Spinal cord (tissue), 9 donors: ENCODE measurements at regions not wholly inside any gene's neighbourhood (a gene's known extent, or its start where the extent isn't known, plus 50 kb on each side); places are given as distances from the start of the nearest gene placed in this dataset.

Experiments
- DNase-seq, 6 donors: peaks; one replicate each; pipeline versions ENCODE4 v3.0.0 to v3.0.0-alpha.2; 2013 to 2015; ENCODE audit warnings: low spot score in 6 of 6, low read depth in 4 of 6
- H3K27ac ChIP-seq: one replicate; pipeline ENCODE4 v1.5.1; 2013; ENCODE audit warnings: low read depth, low read length, control low read depth
- H3K27me3 ChIP-seq: one replicate; pipeline ENCODE4 v1.6.1; 2013; ENCODE audit warnings: low read length; ENCODE audit not compliant: control insufficient read depth, insufficient read depth
- H3K36me3 ChIP-seq: one replicate; pipeline ENCODE4 v1.6.1; 2013; ENCODE audit warnings: low read length; ENCODE audit not compliant: control insufficient read depth, insufficient read depth
- H3K4me1 ChIP-seq: one replicate; pipeline ENCODE4 v1.6.1; 2013; ENCODE audit warnings: low read length; ENCODE audit not compliant: control insufficient read depth, insufficient read depth
- H3K4me3 ChIP-seq: one replicate; pipeline ENCODE4 v1.5.1; 2013; ENCODE audit warnings: low read depth, low read length, control low read depth
- H3K9me3 ChIP-seq: one replicate; pipeline ENCODE4 v1.6.1; 2013; ENCODE audit warnings: low read length; ENCODE audit not compliant: control insufficient read depth, insufficient read depth
- WGBS: methylation state at CpG from one replicate; pipeline ENCODE4 v1.1.5; 2013; ENCODE audit warnings: missing lambda C conversion rate; ENCODE audit not compliant: insufficient coverage; 5-methylcytosine and 5-hydroxymethylcytosine counted together
- donor health status: healthy.

DNA sequence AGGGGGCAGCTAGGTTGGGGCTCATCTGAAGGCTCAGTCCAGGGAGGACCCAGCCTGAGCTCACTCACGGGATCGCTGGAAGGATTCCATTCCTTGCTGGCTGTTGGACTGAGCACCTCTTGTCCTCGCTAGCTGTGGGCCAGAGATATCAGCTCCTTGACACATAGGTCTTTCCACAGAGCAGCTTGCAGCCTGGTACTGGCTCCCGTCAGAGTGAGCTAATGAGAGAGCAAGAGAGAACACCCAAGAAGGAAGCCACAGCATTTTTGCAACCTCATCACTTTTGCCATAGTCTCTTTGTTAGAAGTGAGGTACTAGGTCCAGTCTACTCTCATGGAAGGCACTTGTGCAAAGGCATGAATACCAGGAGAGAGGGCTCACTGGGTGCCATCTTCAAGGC lies 179.9 kb downstream of the CDC5L start:
- Histone ChIP-seq H3K27me3 (no peaks in the 10 kb centered on the region), H3K4me1 (peaks cover 10% of the 10 kb centered on the region), H3K9me3 (no peaks in the 10 kb centered on the region), H3K36me3 (no peaks in the 10 kb centered on the region), H3K27ac (no peak overlapping the region), H3K4me3 (no peak overlapping the region)
- WGBS: 90% methylated on average over 3 of the region's 4 CpGs
- no peak for DNase-seq

DNA sequence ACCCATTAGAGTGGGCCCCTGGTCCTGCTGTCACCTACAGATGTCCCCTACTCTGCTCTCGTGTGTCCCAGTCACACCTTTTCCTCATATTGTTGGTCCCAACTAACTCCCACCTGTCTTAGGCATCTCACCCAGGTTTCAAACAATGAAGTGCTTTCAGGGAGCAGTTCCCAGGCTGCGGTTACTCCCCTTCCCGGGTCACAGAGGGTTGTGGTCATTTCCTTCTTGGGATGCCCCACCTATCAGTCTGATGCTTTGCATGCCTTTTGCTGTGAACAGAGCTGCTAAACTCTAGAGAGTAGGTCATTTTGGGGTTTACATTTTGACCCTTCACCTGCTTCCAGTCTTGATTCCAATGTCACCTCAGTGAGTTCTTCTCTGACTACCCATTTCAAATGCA lies 181.6 kb downstream of the CDC5L start:
- Histone ChIP-seq H3K36me3 (no peaks in the 10 kb centered on the region), H3K9me3 (no peaks in the 10 kb centered on the region), H3K27ac (no peak overlapping the region), H3K4me3 (no peak overlapping the region), H3K4me1 (peaks cover 10% of the 10 kb centered on the region), H3K27me3 (no peaks in the 10 kb centered on the region)
- 95% methylated on average over 3 of the region's 3 CpGs for WGBS
- no peak for DNase-seq

DNA sequence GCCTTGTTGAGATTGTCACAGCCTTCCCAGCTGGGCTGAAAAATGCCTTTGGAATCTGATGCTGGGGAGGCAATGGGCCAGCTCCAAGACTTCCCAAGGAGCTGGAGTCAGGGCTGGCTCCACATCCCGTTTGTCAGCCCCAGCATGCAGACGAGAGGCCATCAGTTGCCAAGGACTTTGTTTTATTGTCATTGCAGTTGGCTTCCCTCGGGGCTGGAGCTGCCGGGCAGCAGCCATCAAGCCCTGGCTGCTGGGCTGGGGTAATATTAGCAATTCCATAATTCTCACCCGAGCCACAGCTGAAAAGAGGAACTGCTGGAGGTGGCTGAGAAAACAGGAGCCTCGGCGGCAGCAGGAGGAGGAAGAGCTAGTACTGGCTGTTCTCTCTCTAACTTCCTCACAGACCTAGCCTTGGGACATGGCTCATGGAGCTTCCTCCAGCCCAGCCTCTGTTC lies 182.5 kb downstream of the CDC5L start:
- WGBS: 0% methylated on average over 2 of the region's 7 CpGs
- peak overlapping the region; percentile 33 for H3K27ac ChIP-seq
- H3K4me3 ChIP-seq: no peak overlapping the region

DNA sequence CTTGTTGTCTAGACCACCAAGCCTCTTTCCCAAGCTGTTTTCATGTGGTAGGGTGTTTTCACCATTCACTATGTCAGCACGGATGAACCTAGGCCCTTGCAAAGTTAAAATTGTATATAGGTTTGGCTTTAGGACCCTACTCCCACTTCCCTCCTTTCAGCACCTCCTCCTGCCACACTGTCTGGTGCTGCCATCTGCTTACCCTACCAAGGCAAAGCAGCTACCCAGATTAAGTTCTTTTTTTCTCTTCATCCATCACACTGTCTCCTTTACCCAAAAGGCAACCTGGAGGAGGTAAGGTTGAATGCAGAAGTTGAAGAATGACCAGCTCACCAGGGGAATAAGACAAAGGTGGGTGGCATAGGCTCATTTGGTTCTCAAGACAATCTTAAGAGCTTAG lies 184.0 kb downstream of the CDC5L start:
- Histone ChIP-seq H3K27ac (no peak overlapping the region), H3K4me1 (peaks cover 10% of the 10 kb centered on the region), H3K4me3 (no peak overlapping the region), H3K9me3 (no peaks in the 10 kb centered on the region), H3K36me3 (no peaks in the 10 kb centered on the region), H3K27me3 (no peaks in the 10 kb centered on the region)
- WGBS: no CpG with 5 or more reads among the region's 1 CpG
- DNase-seq: no peak

More for the DNA sequence above, 182.5 kb downstream of the CDC5L start:
- DNase-seq: peak; percentile 40 to 90 (median 61)
- H3K27me3 ChIP-seq: no peaks in the 10 kb centered on the region
- no peaks in the 10 kb centered on the region for H3K9me3 ChIP-seq
- no peaks in the 10 kb centered on the region for H3K36me3 ChIP-seq
- H3K4me1 ChIP-seq: peaks cover 10% of the 10 kb centered on the region

DNA sequence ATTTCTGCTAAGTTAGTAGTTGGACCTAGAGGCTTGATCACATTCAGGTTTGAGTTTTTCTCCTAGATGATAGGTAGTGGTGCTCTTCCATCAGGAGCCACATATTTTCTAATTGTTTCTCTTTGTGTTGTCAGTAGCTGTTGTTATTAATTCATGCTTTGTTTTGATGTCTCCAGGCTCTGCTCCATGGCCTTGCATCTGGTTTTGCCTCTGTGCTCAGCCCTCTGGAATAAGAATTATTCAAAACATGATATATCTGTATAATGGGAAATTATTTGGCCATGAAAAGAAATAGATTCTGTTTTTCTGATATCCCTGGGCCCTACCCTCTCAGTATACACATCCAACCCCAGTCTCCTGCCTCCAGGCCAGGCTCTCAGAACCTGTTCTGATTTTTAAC lies 184.8 kb downstream of the CDC5L start:
- no peaks in the 10 kb centered on the region for H3K9me3 ChIP-seq
- DNase-seq: no peak
- H3K27me3 ChIP-seq: no peaks in the 10 kb centered on the region
- peaks cover 10% of the 10 kb centered on the region for H3K4me1 ChIP-seq
- H3K36me3 ChIP-seq: no peaks in the 10 kb centered on the region
- H3K27ac ChIP-seq: no peak overlapping the region
- no peak overlapping the region for H3K4me3 ChIP-seq

DNA sequence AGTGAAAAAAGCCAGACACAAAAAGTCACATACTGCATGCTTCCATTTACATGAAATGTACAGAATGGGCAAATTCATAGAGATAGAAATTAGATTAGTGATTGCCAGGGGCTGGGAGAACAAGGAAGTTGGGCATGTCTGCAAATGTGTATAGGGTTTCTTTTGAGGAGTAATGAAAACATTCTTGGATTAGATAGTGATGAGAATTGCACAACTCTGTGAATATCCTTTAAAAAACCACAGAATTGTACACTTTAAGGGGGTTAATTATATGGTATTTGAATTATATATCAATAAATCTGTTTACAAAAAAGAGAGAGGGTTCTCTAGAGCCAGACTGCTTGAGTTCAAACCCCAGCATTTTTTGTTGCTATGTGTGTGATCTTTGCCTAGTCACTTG lies 188.1 kb downstream of the CDC5L start:
- no peaks in the 10 kb centered on the region for H3K36me3 ChIP-seq
- H3K4me1 ChIP-seq: peaks cover under 1% of the 10 kb centered on the region
- no peaks in the 10 kb centered on the region for H3K9me3 ChIP-seq
- H3K27me3 ChIP-seq: no peaks in the 10 kb centered on the region
- H3K27ac ChIP-seq: no peak overlapping the region
- no peak for DNase-seq
- H3K4me3 ChIP-seq: no peak overlapping the region

DNA sequence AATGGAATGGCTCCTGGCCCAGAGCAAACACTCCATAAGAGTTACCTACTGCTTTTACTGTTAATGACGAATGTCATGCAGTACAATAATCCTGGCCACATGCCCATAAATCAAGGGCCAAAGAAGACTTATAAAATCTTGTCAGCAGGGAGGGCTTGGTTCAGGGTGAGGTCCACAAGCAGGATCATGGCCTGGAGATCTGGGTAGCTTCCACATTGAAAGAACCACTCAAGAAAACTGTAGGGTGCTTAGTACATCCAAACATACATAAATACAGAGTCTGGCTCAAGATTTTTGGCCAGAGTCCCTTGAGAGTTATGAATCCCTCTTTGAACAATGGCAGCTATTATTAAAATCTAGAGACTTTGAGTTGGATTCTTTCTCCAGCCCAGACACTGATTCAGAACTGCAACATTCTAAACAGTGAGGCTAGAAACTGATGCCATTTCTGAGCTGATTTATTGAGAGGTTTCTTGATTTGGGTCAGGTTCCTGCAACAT lies 188.7 kb downstream of the CDC5L start:
- WGBS: no CpG with 5 or more reads among the region's 1 CpG

DNA sequence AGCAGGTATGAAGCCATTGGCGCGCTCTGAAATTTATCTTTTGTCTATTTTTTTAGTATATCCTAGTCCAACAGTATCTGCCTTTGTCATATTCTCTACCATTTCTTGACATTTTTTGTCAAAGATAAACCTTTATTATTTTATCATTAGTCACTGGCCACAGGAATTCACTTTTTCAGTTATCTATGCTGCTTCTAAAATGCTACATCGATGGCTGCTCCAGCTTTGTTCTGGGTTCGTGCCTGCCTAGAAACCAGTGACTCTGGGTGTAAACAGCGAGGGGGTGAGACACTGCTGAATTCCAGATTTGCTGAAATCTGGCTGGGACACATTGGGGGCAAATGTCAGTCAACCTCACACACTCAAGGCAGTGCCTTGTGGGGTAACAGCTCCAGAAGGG lies 193.4 kb downstream of the CDC5L start:
- Histone ChIP-seq H3K4me3 (no peak overlapping the region), H3K9me3 (no peaks in the 10 kb centered on the region), H3K27me3 (no peaks in the 10 kb centered on the region), H3K36me3 (no peaks in the 10 kb centered on the region), H3K27ac (no peak overlapping the region), H3K4me1 (no peaks in the 10 kb centered on the region)
- DNase-seq: no peak
- 83% methylated on average over 3 of the region's 5 CpGs for WGBS

More for the DNA sequence above, 188.7 kb downstream of the CDC5L start:
- peak in 1 of 6 donors; percentile 23 for DNase-seq
- Histone ChIP-seq H3K36me3 (no peaks in the 10 kb centered on the region), H3K4me3 (no peak overlapping the region), H3K27ac (no peak overlapping the region), H3K9me3 (no peaks in the 10 kb centered on the region), H3K4me1 (no peaks in the 10 kb centered on the region), H3K27me3 (no peaks in the 10 kb centered on the region)

DNA sequence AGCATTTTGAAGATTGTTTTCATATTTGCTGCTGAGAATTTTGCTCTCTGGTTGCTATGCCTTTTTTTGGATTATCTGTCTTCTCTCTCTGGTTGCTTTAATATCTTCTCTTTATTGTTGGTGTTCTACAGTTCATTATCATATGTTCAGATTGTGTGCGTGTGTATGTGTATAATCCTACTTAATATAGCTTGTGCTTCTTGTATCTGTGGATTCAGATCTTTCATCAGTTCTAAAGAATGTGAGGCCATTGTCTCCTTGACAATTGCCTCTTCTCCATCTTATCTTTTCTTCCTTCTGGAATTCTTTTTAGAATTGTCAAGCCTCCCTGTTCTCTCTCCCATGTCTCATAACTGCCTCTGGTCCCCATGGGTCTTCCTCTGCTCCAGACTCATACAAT lies 195.4 kb downstream of the CDC5L start:
- no peaks in the 10 kb centered on the region for H3K27me3 ChIP-seq
- DNase-seq: no peak
- H3K4me1 ChIP-seq: no peaks in the 10 kb centered on the region
- H3K4me3 ChIP-seq: no peak overlapping the region
- no peaks in the 10 kb centered on the region for H3K9me3 ChIP-seq
- H3K27ac ChIP-seq: no peak overlapping the region
- WGBS: no CpG with 5 or more reads among the region's 1 CpG
- H3K36me3 ChIP-seq: no peaks in the 10 kb centered on the region

DNA sequence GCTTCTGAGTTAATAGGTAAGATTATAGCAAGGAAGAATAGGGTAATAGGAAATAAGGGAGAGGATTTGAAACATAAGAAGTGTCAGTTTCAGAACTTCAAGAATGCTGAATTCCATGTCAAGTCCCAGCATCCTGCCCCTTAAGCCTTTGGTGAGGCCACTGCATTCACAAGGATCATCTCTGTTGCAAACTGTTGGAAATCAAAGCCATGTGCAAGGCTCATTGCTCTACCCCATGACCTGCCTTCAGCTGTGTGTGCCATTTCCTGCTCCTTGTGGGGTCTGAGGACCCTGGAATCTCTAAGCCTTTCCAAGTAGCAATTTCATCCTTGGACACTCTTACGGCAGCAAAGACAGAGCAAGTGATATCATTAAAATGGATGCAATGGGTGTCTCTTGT lies 203.0 kb downstream of the CDC5L start:
- WGBS: no CpG with 5 or more reads among the region's 1 CpG
- no peaks in the 10 kb centered on the region for H3K4me1 ChIP-seq
- H3K4me3 ChIP-seq: no peak overlapping the region
- no peaks in the 10 kb centered on the region for H3K27me3 ChIP-seq
- H3K36me3 ChIP-seq: no peaks in the 10 kb centered on the region
- no peak overlapping the region for H3K27ac ChIP-seq
- no peak for DNase-seq
- no peaks in the 10 kb centered on the region for H3K9me3 ChIP-seq
